GM12872 (cell line): ENCODE measurements at regions not wholly inside any gene's neighbourhood (a gene's known extent, or its start where the extent isn't known, plus 50 kb on each side); places are given as distances from the start of the nearest gene placed in this dataset.

Experiments used
- TF ChIP-seq, protein P1 (sequence below): IDR thresholded peaks from 3 replicates; pipeline ENCODE4 v1.5.1; 2011; ENCODE audit warnings: low read depth, mild to moderate bottlenecking, low read length, moderate library complexity; ENCODE audit not compliant: insufficient read depth

DNA sequence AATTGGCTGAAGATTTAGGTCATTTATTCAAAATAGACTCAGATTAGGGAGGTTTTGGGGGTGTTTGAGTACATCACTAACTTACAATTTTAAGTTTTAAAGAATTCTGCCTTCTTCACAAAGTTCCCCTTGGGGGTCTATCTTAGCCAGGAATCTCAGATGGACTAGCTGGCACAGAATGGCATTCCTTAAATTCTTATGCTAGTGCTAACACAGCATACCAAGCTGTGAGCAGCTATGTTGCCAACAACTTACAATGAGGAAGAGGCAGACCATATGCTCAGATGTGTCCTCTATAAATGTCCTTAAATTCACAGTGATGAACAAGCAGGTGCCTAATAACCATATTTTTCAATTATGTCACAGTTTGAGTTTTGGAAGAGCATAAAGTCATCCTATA, 60.9 kb upstream of the NPHP3 start:
- TF ChIP-seq, protein P1, sequence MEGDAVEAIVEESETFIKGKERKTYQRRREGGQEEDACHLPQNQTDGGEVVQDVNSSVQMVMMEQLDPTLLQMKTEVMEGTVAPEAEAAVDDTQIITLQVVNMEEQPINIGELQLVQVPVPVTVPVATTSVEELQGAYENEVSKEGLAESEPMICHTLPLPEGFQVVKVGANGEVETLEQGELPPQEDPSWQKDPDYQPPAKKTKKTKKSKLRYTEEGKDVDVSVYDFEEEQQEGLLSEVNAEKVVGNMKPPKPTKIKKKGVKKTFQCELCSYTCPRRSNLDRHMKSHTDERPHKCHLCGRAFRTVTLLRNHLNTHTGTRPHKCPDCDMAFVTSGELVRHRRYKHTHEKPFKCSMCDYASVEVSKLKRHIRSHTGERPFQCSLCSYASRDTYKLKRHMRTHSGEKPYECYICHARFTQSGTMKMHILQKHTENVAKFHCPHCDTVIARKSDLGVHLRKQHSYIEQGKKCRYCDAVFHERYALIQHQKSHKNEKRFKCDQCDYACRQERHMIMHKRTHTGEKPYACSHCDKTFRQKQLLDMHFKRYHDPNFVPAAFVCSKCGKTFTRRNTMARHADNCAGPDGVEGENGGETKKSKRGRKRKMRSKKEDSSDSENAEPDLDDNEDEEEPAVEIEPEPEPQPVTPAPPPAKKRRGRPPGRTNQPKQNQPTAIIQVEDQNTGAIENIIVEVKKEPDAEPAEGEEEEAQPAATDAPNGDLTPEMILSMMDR, result no peak

DNA sequence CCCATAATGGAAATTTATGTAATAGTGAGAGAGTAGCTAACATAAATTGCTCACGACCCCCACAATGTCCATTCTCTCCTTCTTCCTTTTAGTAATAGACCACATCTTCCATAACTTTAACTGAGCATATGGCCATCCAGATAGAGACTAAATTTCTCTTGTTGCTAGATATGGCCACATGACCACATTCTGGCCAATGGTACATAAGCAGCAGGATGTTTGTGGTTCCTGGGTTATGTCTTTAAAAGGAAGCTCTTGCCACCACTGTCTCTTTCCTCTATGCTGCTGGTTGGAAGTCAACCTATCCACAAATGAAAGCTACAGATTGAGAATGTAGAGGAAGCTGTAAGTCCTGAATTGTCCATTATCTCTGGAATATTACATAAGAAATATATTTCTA, 59.7 kb upstream of the NPHP3 start:
- TF ChIP-seq, protein P1, result no peak

DNA sequence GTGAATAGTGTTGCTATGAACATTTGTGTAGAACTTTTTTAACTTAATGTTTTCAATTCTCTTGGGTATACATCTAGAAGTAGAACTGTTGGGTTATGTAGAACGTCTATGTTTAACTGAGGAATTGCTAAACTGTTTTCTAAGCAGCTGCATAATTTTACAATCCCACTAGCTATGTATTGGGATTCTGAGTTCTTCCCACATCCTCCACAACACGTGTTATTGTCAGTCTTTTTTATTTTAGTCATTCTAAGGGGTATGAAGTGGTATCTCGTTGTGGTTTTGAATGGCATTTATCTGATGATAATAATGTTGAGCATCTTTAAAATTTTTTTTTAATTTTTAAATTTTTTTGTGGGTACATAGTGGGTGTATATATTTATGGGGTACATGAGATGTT, 55.0 kb upstream of the NPHP3 start:
- TF ChIP-seq, protein P1, result no peak

DNA sequence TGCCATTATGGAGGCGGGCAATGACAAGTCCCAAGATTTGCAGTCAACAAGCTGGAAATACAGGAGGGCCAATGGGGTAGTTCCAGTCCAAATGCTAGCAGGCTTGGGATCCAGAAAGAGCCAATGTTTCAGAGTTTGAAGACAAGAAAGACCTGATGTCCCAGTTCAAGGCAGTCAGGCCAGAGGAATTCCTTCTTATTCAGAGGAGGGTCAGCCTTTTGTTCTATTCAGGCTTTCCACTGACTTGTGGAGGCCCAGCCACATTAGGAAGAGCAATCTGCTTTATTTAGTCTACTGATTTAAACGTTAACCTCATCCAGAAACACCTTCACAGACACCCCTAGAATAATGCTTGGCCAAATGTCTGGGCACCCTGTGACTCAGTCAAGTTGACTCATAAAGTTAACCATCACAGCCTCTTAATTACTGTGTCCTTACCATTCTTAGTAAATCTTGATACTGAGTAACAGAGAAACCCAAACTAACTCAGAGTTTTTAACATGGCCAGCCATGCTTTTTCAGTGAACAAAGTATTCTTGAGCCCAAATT, 50.9 kb upstream of the NPHP3 start:
- TF ChIP-seq, protein P1, result no peak

DNA sequence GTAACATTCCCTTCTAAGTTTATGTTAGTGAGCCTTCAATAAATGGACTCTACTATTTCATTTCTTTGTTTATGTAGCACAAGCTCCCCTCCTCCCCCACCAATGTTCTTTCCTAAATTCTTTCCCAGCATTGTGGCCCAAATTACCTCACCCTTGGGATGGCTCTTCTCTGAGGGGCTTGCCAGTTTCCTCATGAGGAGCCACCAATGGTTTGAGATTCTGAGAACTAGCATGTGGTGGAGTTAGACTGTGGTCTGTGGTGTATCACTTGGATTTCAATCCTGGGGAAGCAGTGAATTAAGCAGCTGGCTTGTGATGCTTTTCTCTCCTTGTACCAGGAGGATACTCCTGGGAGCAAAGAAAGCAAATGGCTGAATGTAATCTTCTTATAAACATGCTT, 50.0 kb upstream of the NPHP3 start:
- TF ChIP-seq, protein P1, result no peak
